Ovary (tissue), 7 donors: ENCODE measurements at regions not wholly inside any gene's neighbourhood (a gene's known extent, or its start where the extent isn't known, plus 50 kb on each side); places are given as distances from the start of the nearest gene placed in this dataset.

Experiments
- DNase-seq, 5 donors: peaks; one replicate each; pipeline ENCODE4 v3.0.0-alpha.2; 2019 to 2020
- H3K27ac ChIP-seq, 2 donors: fragments of 200-600 bp; one replicate each; pipeline versions ENCODE4 v1.5.1 to v1.8.0; 2019 to 2022
- H3K27me3 ChIP-seq: fragments of 200-600 bp; one replicate; pipeline ENCODE4 v1.8.0; 2022
- H3K36me3 ChIP-seq: fragments of 200-600 bp; sonication (generic); one replicate; pipeline ENCODE4 v1.5.1; 2019
- H3K4me1 ChIP-seq: one replicate; pipeline ENCODE4 v1.8.1; 2013; ENCODE audit warnings: mild to moderate bottlenecking, moderate library complexity; ENCODE audit not compliant: insufficient read depth
- H3K4me3 ChIP-seq: fragments of 200-600 bp; sonication (generic); one replicate; pipeline ENCODE4 v1.5.1; 2017
- H3K9me3 ChIP-seq, 2 donors: fragments of 200-600 bp in 1 of 2; sonication (generic) in 1 of 2; one replicate each; pipeline versions ENCODE4 v1.5.1 to v1.8.1; 2013 to 2019; ENCODE audit warnings: mild to moderate bottlenecking in 1 of 2, moderate library complexity in 1 of 2
- EP300 ChIP-seq: sonication (generic); formaldehyde crosslinking; IDR thresholded peaks from one replicate; pipeline ENCODE4 v1.6.1; 2017; ENCODE audit warnings: antibody characterized with exemption
- POLR2A ChIP-seq: fragments of 450-650 bp; IDR thresholded peaks from one replicate; pipeline ENCODE4 v1.6.1; 2017; ENCODE audit warnings: antibody characterized with exemption, mild to moderate bottlenecking, moderate library complexity
- WGBS, 3 donors: extraction: QIAGEN DNeasy Blood & Tissue Kit in 1 of 3; methylation state at CpG; one replicate each; pipeline versions ENCODE4 v1.1.5 to v1.1.7; 2013 to 2017; 5-methylcytosine and 5-hydroxymethylcytosine counted together
- intact Hi-C, 4 donors: fragments of 100-400 bp; cut with DNase I; formaldehyde crosslinking; loops; one replicate each; pipeline versions ENCODE4 v1.11.0 to v1.15.1; 2022 to 2023
- TF ChIP-seq, protein P1 (sequence below), 3 donors: fragments of 450-650 bp in 2 of 3; fragments of 200-600 bp in 1 of 3; IDR thresholded peaks; one replicate each; pipeline versions ENCODE4 v1.5.1 to v1.8.0; 2016 to 2022; ENCODE audit warnings: antibody characterized with exemption in 3 of 3, mild to moderate bottlenecking in 1 of 3
- donor health status: DM: no; HTN: no; CAD: no; lungs with moderate emphysema.
- donor health status: DM: no; HTN: no; CAD: no.
- donor health status: Bipolar disorder and iron deficiency.
- donor health status: DM: no; HTN: no; CAD: no.
- donor health status: DM: yes; HTN: yes; CAD: no.

GRCh38 chr12:41942354-41942753 is 202.3 kb downstream of the GXYLT1 start:
- Histone ChIP-seq H3K27me3 (no peaks in the 10 kb centered on the region), H3K4me1 (no peaks in the 10 kb centered on the region), H3K36me3 (no peaks in the 10 kb centered on the region), H3K9me3 (no peaks in the 10 kb centered on the region), H3K27ac (no peak overlapping the region), H3K4me3 (no peak overlapping the region)
- DNase-seq = no peak
- intact Hi-C loops = no loop called here
- TF ChIP-seq, protein P1, sequence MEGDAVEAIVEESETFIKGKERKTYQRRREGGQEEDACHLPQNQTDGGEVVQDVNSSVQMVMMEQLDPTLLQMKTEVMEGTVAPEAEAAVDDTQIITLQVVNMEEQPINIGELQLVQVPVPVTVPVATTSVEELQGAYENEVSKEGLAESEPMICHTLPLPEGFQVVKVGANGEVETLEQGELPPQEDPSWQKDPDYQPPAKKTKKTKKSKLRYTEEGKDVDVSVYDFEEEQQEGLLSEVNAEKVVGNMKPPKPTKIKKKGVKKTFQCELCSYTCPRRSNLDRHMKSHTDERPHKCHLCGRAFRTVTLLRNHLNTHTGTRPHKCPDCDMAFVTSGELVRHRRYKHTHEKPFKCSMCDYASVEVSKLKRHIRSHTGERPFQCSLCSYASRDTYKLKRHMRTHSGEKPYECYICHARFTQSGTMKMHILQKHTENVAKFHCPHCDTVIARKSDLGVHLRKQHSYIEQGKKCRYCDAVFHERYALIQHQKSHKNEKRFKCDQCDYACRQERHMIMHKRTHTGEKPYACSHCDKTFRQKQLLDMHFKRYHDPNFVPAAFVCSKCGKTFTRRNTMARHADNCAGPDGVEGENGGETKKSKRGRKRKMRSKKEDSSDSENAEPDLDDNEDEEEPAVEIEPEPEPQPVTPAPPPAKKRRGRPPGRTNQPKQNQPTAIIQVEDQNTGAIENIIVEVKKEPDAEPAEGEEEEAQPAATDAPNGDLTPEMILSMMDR (IDR thresholded peaks at IDR 0.05) = no peak
- TF ChIP-seq EP300 = no peak

GRCh38 chr12:41941079-41941478 is 203.6 kb downstream of the GXYLT1 start:
- no peak for DNase-seq
- WGBS, 3 donors = 92 to 96% (median 94%) methylated on average over 2 of the region's 2 CpGs
- Histone ChIP-seq H3K27ac (no peak overlapping the region), H3K36me3 (no peaks in the 10 kb centered on the region), H3K4me1 (no peaks in the 10 kb centered on the region), H3K9me3 (no peaks in the 10 kb centered on the region), H3K27me3 (no peaks in the 10 kb centered on the region), H3K4me3 (no peak overlapping the region)
- no peak for TF ChIP-seq EP300
- TF ChIP-seq, protein P1 (IDR thresholded peaks at IDR 0.05) = no peak
- no peak for TF ChIP-seq POLR2A
- intact Hi-C loops = no loop called here

DNA sequence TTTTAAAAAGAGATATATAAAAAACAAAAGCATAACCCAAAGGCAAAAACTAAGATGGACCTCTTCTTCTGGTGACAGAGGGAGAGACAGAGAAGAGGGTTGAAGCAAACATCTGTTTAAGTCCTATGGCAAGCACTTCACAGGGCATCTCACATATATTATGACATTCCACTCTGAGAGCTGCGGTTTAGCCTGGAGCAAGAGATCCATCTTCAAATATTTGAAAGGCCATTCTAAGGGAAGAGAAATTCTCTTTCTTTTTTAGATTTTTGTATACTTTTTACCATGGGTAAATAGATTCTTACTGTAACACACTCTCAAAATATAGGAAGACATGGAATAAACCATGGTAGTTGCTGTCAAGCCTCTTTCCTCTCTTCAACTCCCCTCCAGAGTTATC is 204.1 kb downstream of the GXYLT1 start:
- no peaks in the 10 kb centered on the region for H3K4me1 ChIP-seq
- intact Hi-C loops = no loop called here
- H3K27ac ChIP-seq = no peak overlapping the region
- no peaks in the 10 kb centered on the region for H3K36me3 ChIP-seq
- 78 to 89% (median 88%) methylated on average over 1 of the region's 1 CpG for WGBS, 3 donors
- no peaks in the 10 kb centered on the region for H3K27me3 ChIP-seq
- DNase-seq = no peak
- no peaks in the 10 kb centered on the region for H3K9me3 ChIP-seq
- TF ChIP-seq, protein P1 (IDR thresholded peaks at IDR 0.05) = no peak
- TF ChIP-seq EP300 = no peak
- no peak for TF ChIP-seq POLR2A
- H3K4me3 ChIP-seq = no peak overlapping the region

DNA sequence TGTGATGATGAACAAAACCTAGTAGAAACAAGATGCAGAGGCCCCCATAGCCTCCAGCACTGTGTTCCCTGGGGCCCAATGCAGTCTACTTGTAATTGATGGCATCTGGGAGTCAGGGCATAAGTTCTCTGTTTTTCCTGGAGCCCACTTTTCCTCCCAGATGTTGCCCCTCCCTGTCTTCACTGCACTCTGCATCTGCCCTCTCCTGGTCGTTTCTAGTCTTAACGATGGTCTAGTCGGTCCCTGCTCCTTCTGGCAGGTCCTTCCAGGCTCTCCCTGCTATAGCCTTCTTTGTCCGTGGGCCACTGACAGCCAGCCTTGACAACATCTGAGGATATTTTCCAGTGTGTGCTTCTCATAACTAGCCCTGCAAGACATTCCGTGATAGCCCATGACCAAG is 208.3 kb downstream of the GXYLT1 start:
- H3K27me3 ChIP-seq = no peaks in the 10 kb centered on the region
- no peak overlapping the region for H3K4me3 ChIP-seq
- H3K36me3 ChIP-seq = no peaks in the 10 kb centered on the region
- TF ChIP-seq, protein P1 (IDR thresholded peaks at IDR 0.05) = no peak
- no peak for TF ChIP-seq POLR2A
- TF ChIP-seq EP300 = no peak
- no peak for DNase-seq
- no peaks in the 10 kb centered on the region for H3K4me1 ChIP-seq
- H3K27ac ChIP-seq = no peak overlapping the region
- intact Hi-C loops = no loop called here
- 64 to 82% (median 68%) methylated on average over 5 of the region's 5 CpGs for WGBS, 3 donors
- no peaks in the 10 kb centered on the region for H3K9me3 ChIP-seq

DNA sequence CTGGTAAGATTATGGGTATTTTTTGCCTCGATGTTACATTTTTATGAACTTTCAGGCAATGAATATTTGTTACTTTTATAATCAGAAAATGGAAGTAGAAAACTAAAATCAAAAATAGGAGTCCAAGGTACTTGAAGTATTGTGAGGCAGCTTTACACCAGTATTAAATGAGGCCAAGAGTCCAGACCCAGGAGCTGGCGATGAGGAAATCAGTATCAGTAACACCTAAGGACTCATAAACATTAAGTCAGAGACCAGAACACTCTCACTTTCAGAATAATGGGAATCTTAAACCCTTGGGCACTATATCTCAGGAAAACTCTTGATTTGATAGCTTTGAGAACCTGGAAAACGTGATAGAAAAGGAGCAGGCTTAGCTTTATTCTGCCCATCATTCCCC is 208.8 kb downstream of the GXYLT1 start:
- WGBS, 3 donors = 82 to 98% (median 83%) methylated on average over 3 of the region's 3 CpGs
- Histone ChIP-seq H3K27ac (no peak overlapping the region), H3K27me3 (no peaks in the 10 kb centered on the region), H3K4me1 (no peaks in the 10 kb centered on the region), H3K36me3 (no peaks in the 10 kb centered on the region), H3K4me3 (no peak overlapping the region), H3K9me3 (no peaks in the 10 kb centered on the region)
- intact Hi-C loops = no loop called here
- TF ChIP-seq, protein P1 (IDR thresholded peaks at IDR 0.05) = no peak
- DNase-seq = no peak
